Sigmoid colon (tissue), 6 donors: ENCODE measurements at regions not wholly inside any gene's neighbourhood (a gene's known extent, or its start where the extent isn't known, plus 50 kb on each side); places are given as distances from the start of the nearest gene placed in this dataset.
"Not testable (repeated sequence)": the region's sequence is repeated elsewhere in the genome, so short reads cannot be mapped to it uniquely, and the experiment has no call there.

ENCODE experiments used
- DNase-seq: peaks from one replicate; pipeline ENCODE4 v3.0.0-alpha.2; 2019
- H3K27ac ChIP-seq, 4 donors: fragments of 200-600 bp; sonication (generic); one replicate each; pipeline ENCODE4 v1.5.1; 2016 to 2019; ENCODE audit warnings: mild to moderate bottlenecking in 1 of 4
- H3K27me3 ChIP-seq, 3 donors: fragments of 200-600 bp; sonication (generic); one replicate each; pipeline ENCODE4 v1.5.1; 2019; ENCODE audit warnings: mild to moderate bottlenecking in 1 of 3
- H3K36me3 ChIP-seq, 4 donors: fragments of 200-600 bp; sonication (generic); one replicate each; pipeline ENCODE4 v1.5.1; 2016 to 2019
- H3K4me1 ChIP-seq, 4 donors: fragments of 200-600 bp; sonication (generic); one replicate each; pipeline ENCODE4 v1.5.1; 2017 to 2019
- H3K4me3 ChIP-seq, 4 donors: fragments of 200-600 bp; sonication (generic); one replicate each; pipeline ENCODE4 v1.5.1; 2017 to 2019; ENCODE audit warnings: mild to moderate bottlenecking in 2 of 4, moderate library complexity in 1 of 4
- H3K9me3 ChIP-seq, 4 donors: fragments of 200-600 bp in 3 of 4; sonication (generic) in 3 of 4; one replicate each; pipeline versions ENCODE4 v1.5.1 to v1.6.1; 2013 to 2019
- EP300 ChIP-seq, 4 donors: sonication (generic); formaldehyde crosslinking; IDR thresholded peaks; one replicate each; pipeline ENCODE4 v1.6.1; 2017; ENCODE audit warnings: antibody characterized with exemption in 4 of 4
- POLR2A ChIP-seq, 2 donors: fragments of 450-650 bp; IDR thresholded peaks; one replicate each; pipeline ENCODE4 v1.6.1; 2016; ENCODE audit warnings: antibody characterized with exemption in 2 of 2, mild to moderate bottlenecking in 2 of 2, moderate library complexity in 2 of 2
- POLR2AphosphoS5 ChIP-seq, 4 donors: sonication (generic); formaldehyde crosslinking; IDR thresholded peaks; one replicate each; pipeline ENCODE4 v1.6.1; 2017; ENCODE audit warnings: antibody characterized with exemption in 4 of 4
- WGBS, 2 donors: extraction: QIAGEN DNeasy Blood & Tissue Kit; methylation state at CpG; one replicate each; pipeline ENCODE4 v1.1.7; 2013; 5-methylcytosine and 5-hydroxymethylcytosine counted together
- intact Hi-C: fragments of 100-400 bp; cut with DNase I; formaldehyde crosslinking; loops from one replicate; pipeline ENCODE4 v1.15.1; 2023
- TF ChIP-seq, protein P1 (sequence below), 4 experiments: fragments of 450-650 bp in 3 of 4; fragments of 200-600 bp in 1 of 4; IDR thresholded peaks; one replicate each; pipeline ENCODE4 v1.5.1; 2016 to 2019; ENCODE audit warnings: antibody characterized with exemption in 4 of 4, mild to moderate bottlenecking in 3 of 4, moderate library complexity in 2 of 4
- donor health status: healthy with polysubstance abuse.
- donor health status: healthy.

DNA sequence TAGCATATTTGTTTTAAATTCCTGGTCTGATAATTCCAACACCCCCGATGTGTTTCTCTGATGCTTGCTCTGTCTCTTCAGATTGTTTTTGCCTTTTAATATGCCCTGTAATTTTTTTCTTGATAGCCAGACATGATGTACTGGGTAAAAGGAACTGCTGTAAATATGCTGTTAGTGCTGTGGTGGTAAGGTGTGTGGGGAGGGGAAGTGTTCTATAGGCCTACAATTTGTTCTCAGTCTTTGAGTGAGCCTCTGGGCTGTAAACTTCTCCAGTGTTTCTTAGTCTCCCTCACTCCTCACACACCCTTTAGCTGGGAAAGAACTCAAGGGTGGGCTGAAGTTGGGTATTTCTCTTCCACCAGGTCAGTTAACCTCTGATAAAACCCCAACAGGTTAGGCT, 147.0 kb upstream of the OR4E1 start:
- Histone ChIP-seq H3K27me3 (no peaks in the 10 kb centered on the region), H3K4me3 (no peak overlapping the region), H3K4me1 (no peaks in the 10 kb centered on the region), H3K36me3 (no peaks in the 10 kb centered on the region), H3K9me3 (peaks cover 0 to 3% (median 0%) of the 10 kb centered on the region in 4 donors), H3K27ac (no peak overlapping the region)
- 0 to 1% methylated on average over 1 of the region's 1 CpG for WGBS, 2 donors
- no peak for TF ChIP-seq POLR2AphosphoS5 (IDR thresholded peaks at IDR 0.05)
- TF ChIP-seq EP300 (IDR thresholded peaks at IDR 0.05) = no peak
- no peak for TF ChIP-seq POLR2A (IDR thresholded peaks at IDR 0.05)
- DNase-seq = no peak
- intact Hi-C loops = no loop called here

DNA sequence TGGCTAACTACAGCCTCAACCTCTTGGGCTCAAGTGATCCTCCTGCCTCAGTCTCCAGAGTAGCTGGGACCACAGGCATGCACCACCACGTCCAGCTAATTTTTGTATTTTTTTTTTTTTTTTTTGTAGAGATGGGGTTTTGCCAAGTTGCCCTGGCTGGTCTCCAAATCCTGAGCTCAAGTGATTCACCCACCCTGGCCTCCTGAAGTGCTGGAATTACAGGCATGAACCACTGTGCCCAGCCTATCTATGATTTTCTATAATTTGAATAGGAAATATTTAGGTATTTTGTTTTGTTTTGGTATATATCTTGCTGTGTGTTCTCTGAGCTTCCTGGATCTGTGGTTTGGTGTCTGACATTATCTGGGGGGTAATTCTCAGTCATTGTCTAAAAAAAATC, 146.3 kb upstream of the OR4E1 start:
- H3K9me3 ChIP-seq, DNase-seq, intact Hi-C loops, H3K4me1 ChIP-seq, H3K36me3 ChIP-seq, H3K27me3 ChIP-seq, H3K4me3 ChIP-seq, H3K27ac ChIP-seq: not testable (repeated sequence)
- 27 to 73% methylated on average over 1 of the region's 1 CpG for WGBS, 2 donors

DNA sequence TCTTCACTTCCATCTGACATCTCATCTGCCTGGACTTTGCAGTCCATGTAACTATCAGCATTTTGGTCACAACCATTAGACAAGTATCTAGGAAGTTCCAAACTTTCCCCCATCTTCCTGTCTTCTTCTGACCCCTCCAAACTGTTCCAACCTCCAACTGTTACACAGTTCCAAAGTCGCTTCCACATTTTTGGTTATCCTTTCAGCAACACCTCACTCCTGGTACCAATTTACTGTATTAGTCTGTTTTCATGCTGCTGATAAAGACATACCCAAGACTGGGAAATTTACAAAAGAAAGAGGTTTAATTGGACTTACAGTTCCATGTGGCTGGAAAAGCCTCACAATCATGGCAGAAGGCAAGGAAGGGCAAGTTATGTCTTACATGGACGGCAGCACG, 143.4 kb upstream of the OR4E1 start:
- H3K27ac ChIP-seq, H3K36me3 ChIP-seq, H3K4me3 ChIP-seq, H3K4me1 ChIP-seq, H3K27me3 ChIP-seq, H3K9me3 ChIP-seq, intact Hi-C loops, DNase-seq: not testable (repeated sequence)
- 91 to 94% methylated on average over 3 of the region's 3 CpGs for WGBS, 2 donors

DNA sequence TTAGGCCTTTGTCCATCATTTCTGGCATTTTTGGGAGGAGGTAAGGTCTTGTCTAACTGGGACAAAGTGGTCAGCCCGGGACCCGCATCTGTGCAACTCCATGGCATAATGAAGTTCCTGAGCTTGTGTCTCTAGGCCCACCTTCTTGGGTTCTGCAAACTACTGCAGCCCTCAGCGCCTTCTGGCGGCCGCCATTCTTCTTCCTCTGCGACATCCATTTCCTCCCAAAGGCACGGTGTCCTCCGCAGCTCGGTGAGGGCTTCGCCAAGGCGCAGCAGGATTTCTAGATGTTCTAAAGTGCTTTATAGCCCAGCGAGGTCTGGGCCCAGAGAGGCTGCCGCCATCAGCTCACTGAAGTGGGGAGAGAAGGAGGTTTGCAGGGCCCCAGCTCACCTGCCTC, 134.4 kb upstream of the OR4E1 start:
- H3K4me3 ChIP-seq = no peak overlapping the region
- no peaks in the 10 kb centered on the region for H3K27me3 ChIP-seq
- WGBS, 2 donors = 81 to 94% methylated on average over 13 of the region's 13 CpGs
- H3K36me3 ChIP-seq = no peaks in the 10 kb centered on the region
- H3K9me3 ChIP-seq = no peaks in the 10 kb centered on the region
- DNase-seq = no peak
- H3K4me1 ChIP-seq = no peaks in the 10 kb centered on the region
- no peak overlapping the region for H3K27ac ChIP-seq
- TF ChIP-seq POLR2A (IDR thresholded peaks at IDR 0.05) (no peak), POLR2AphosphoS5 (IDR thresholded peaks at IDR 0.05) (no peak), EP300 (IDR thresholded peaks at IDR 0.05) (no peak)
- TF ChIP-seq, protein P1, sequence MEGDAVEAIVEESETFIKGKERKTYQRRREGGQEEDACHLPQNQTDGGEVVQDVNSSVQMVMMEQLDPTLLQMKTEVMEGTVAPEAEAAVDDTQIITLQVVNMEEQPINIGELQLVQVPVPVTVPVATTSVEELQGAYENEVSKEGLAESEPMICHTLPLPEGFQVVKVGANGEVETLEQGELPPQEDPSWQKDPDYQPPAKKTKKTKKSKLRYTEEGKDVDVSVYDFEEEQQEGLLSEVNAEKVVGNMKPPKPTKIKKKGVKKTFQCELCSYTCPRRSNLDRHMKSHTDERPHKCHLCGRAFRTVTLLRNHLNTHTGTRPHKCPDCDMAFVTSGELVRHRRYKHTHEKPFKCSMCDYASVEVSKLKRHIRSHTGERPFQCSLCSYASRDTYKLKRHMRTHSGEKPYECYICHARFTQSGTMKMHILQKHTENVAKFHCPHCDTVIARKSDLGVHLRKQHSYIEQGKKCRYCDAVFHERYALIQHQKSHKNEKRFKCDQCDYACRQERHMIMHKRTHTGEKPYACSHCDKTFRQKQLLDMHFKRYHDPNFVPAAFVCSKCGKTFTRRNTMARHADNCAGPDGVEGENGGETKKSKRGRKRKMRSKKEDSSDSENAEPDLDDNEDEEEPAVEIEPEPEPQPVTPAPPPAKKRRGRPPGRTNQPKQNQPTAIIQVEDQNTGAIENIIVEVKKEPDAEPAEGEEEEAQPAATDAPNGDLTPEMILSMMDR (IDR thresholded peaks at IDR 0.05) = no peak
- intact Hi-C loops = no loop called here

DNA sequence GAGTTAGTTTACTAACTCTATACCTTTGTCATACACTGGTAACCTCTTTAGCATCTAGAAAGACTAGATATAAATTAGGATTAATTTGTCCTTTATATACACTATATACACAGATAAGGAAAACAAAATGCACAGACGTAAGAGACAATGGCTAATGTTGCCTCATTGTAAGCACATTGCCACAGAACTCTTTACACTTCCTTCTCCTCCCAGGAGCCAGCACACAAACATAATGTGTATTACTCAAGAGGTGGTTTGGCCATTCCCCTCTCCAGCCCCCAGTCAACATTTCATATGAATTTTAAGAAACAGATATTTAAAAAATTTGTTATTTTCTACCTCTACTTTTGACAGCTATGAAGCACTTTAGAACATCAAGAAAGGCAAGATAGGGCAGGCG, 131.4 kb upstream of the OR4E1 start:
- H3K4me3 ChIP-seq = no peak overlapping the region
- WGBS, 2 donors = 84 to 85% methylated on average over 2 of the region's 2 CpGs
- DNase-seq = no peak
- H3K9me3 ChIP-seq = no peaks in the 10 kb centered on the region
- H3K27ac ChIP-seq = no peak overlapping the region
- TF ChIP-seq, protein P1 (IDR thresholded peaks at IDR 0.05) = no peak
- TF ChIP-seq POLR2A (IDR thresholded peaks at IDR 0.05) (no peak), POLR2AphosphoS5 (IDR thresholded peaks at IDR 0.05) (no peak), EP300 (IDR thresholded peaks at IDR 0.05) (no peak)
- H3K36me3 ChIP-seq = no peaks in the 10 kb centered on the region
- H3K27me3 ChIP-seq = no peaks in the 10 kb centered on the region
- intact Hi-C loops = no loop called here
- H3K4me1 ChIP-seq = no peaks in the 10 kb centered on the region

DNA sequence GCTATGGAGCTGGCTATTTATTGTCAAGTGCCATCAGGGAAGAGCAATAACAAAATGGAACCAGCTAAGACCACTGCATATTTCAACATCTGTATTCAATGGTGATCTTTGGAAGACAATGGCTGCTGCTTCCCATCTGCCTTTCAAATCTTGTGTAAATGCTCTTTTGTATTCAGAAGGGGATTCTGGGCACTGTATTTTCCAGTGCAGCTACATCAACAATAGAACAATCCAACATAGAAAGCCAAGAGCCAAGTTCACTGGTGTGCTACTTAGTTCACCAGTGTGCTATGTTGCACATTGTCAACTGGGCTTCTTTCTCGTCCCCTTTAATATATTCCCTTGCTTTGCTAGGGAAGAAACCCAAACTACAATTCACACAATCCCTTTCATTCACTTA, 128.8 kb upstream of the OR4E1 start:
- DNase-seq = no peak
- Histone ChIP-seq H3K4me3 (no peak overlapping the region), H3K27ac (no peak overlapping the region), H3K4me1 (no peaks in the 10 kb centered on the region), H3K36me3 (no peaks in the 10 kb centered on the region), H3K9me3 (no peaks in the 10 kb centered on the region), H3K27me3 (no peaks in the 10 kb centered on the region)
- intact Hi-C loops = no loop called here
- 81 to 87% methylated on average over 1 of the region's 1 CpG for WGBS, 2 donors
- TF ChIP-seq, protein P1 (IDR thresholded peaks at IDR 0.05) = no peak
- TF ChIP-seq POLR2AphosphoS5 (IDR thresholded peaks at IDR 0.05) (no peak), EP300 (IDR thresholded peaks at IDR 0.05) (no peak), POLR2A (IDR thresholded peaks at IDR 0.05) (no peak)
